Ishikawa (cell line): ENCODE measurements at regions not wholly inside any gene's neighbourhood (a gene's known extent, or its start where the extent isn't known, plus 50 kb on each side); places are given as distances from the start of the nearest gene placed in this dataset.

Source experiments
- EP300 ChIP-seq: IDR thresholded peaks from 2 replicates; pipeline ENCODE4 v1.6.1; 2012; ENCODE audit warnings: borderline replicate concordance
- FOXM1 ChIP-seq: IDR thresholded peaks from 2 replicates; pipeline ENCODE4 v1.6.1; 2012; ENCODE audit warnings: low read depth, borderline replicate concordance
- MAX ChIP-seq: IDR thresholded peaks from 2 replicates; pipeline ENCODE4 v1.6.1; 2012
- RAD21 ChIP-seq: IDR thresholded peaks from 2 replicates; pipeline ENCODE4 v1.6.1; 2012; ENCODE audit warnings: low read depth
- TAF1 ChIP-seq: IDR thresholded peaks from 2 replicates; pipeline ENCODE4 v1.6.1; 2012; ENCODE audit warnings: low read depth, mild to moderate bottlenecking
- TEAD4 ChIP-seq: IDR thresholded peaks from 2 replicates; pipeline ENCODE4 v1.6.1; 2012
- YY1 ChIP-seq: IDR thresholded peaks from 2 replicates; pipeline ENCODE4 v1.6.1; 2012; ENCODE audit warnings: low read depth

GRCh38 chr13:107124129-107124718, 556.3 kb upstream of the ARGLU1 start:
- TF ChIP-seq MAX (no peak), RAD21 (peak; percentile 26; the same call in 1 of the 2 replicates), TAF1 (no peak), TEAD4 (no peak), YY1 (no peak), FOXM1 (no peak), EP300 (no peak)
